ENCODE measurements at regions not wholly inside any gene's neighbourhood (a gene's known extent, or its start where the extent isn't known, plus 50 kb on each side); places are given as distances from the start of the nearest gene placed in this dataset.
"Not testable (repeated sequence)": the region's sequence is repeated elsewhere in the genome, so short reads cannot be mapped to it uniquely, and the experiment has no call there.

GRCh38 chr11:122414406-122415018 is 241.0 kb upstream of the UBASH3B start:
- TF ChIP-seq CTCF (IDR thresholded peaks at IDR 0.05; ENCODE audit: low read depth, low read length): no peak
- DNase-seq (ENCODE audit: extremely low read depth, low read depth): no peak

DNA sequence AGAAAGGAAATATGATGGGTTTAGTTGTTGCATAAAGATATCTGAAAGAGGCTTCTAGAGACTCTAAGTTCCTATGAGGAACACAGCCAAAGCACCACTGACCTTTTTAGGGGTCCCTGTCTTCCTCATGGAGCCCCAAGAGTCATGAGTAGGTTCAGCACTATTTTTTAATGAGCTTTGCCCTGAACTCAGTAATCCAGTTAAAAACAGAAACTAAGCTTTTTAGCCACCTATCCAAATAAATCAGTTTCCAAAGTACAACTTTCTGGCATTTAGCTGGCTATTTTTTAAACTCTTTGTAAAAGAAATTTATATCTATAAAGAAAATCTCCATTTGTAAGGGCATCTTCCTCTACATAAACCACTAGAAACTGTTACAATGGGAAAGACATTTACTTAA is 241.8 kb upstream of the UBASH3B start:
- DNase-seq (ENCODE audit: extremely low read depth, low read depth): no peak
- TF ChIP-seq CTCF (IDR thresholded peaks at IDR 0.05; ENCODE audit: low read depth, low read length): no peak

DNA sequence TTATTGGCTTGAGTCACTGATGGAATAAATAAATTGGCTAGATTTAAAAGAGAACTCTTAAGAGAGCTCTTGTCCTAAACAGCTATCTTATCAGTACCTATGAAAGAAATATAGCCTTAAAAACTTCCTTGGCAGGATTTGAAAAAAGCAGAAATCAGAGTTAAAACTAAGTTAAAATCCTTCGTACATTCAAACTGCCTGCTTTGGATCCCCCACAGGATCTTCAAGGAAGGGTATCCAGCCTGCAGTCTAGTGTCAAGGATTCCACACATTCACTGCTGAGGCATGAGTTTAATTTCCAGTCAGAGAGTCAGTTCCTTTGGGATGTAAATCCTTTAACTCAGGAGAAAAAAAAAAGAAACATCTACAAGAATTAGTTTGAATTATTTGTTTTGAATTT is 242.9 kb upstream of the UBASH3B start:
- no peak for DNase-seq (ENCODE audit: extremely low read depth, low read depth)
- TF ChIP-seq CTCF (IDR thresholded peaks at IDR 0.05; ENCODE audit: low read depth, low read length): no peak

DNA sequence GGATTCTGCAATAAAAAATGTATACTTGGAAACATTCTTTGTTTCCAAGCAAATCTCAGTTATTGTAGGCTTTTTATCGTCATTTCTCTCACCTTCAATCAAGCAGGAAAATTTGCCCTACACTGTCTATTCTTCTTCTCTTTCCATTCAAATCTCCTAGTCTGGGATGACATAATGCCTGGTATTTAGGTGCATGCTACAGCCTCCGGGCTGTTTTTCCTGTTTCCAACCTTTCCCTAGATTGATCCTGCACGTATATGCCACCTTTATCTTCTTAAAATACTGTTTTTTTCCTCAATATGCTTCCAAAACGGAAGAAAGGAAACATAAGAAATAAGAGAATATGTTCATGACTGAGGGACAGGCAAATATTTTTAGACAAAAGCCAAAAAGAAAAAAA is 249.1 kb upstream of the UBASH3B start:
- TF ChIP-seq CTCF (IDR thresholded peaks at IDR 0.05; ENCODE audit: low read depth, low read length): no peak
- DNase-seq (ENCODE audit: extremely low read depth, low read depth): no peak

- TF ChIP-seq CTCF (IDR thresholded peaks at IDR 0.05; ENCODE audit: low read depth, low read length): no peak
- DNase-seq (ENCODE audit: extremely low read depth, low read depth): no peak
Measured at GRCh38 chr11:122405547-122406341, 249.8 kb upstream of the UBASH3B start.

GRCh38 chr11:122404571-122404970 is 251.0 kb upstream of the UBASH3B start:
- TF ChIP-seq CTCF (IDR thresholded peaks at IDR 0.05; ENCODE audit: low read depth, low read length): no peak
- DNase-seq (ENCODE audit: extremely low read depth, low read depth): no peak

DNA sequence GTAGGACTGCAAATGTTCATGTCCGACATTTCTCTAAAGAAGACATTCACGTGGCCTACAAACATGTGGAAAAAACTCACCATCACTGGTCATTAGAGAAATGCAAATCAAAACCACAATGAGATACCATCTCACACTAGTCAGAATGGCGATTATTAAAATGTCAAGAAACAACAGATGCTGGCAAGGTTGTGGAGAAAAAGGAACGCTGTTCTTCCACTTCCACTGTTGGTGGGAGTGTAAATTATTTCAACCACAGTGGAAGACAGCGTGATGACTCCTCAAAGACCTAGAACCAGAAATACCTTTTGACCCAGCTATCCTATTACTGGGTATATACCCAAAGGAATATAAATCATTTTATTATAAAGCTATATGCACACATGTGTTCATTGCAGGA is 253.9 kb upstream of the UBASH3B start:
- not testable (repeated sequence) for DNase-seq (ENCODE audit: extremely low read depth, low read depth)
